ENCODE measurements at regions not wholly inside any gene's neighbourhood (a gene's known extent, or its start where the extent isn't known, plus 50 kb on each side); places are given as distances from the start of the nearest gene placed in this dataset.
"Not testable (repeated sequence)": the region's sequence is repeated elsewhere in the genome, so short reads cannot be mapped to it uniquely, and the experiment has no call there.

- no peak for DNase-seq (ENCODE audit: low spot score)
Observed at GRCh38 chr4:23106516-23106915, 413.8 kb downstream of the GBA3 start.

DNA sequence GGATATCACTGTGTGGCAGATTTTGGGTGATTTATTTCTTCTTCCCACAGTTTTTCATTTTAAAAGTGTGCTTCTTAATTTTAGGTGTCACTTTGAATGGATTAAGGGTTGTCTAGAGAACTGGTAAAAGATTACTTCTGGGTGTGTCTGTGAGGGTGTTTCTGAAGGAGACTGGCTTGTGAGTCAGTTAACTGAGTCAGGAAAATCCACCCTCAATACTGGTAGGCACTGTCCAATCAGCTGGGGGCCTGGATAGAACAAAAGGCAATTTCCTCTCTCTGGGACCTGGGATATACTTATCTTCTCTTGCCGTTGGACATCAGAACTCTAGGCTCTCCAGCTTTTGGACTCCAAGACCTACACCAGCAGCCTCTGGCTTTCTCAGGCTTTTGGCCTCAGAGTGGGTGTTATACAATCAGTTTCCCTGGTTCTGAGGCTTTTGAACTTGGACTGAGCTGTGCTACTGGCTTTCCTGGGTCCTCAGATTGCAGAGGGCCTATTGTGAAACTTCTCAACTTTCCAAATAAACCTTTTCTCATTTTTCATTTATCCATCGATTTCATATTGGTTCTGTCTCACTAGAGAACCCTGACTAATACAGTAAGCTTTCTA, 413.1 kb downstream of the GBA3 start:
- DNase-seq (ENCODE audit: low spot score) = no peak

- DNase-seq (ENCODE audit: low spot score) = no peak
Observed at GRCh38 chr4:23097251-23097650, 404.5 kb downstream of the GBA3 start.

DNA sequence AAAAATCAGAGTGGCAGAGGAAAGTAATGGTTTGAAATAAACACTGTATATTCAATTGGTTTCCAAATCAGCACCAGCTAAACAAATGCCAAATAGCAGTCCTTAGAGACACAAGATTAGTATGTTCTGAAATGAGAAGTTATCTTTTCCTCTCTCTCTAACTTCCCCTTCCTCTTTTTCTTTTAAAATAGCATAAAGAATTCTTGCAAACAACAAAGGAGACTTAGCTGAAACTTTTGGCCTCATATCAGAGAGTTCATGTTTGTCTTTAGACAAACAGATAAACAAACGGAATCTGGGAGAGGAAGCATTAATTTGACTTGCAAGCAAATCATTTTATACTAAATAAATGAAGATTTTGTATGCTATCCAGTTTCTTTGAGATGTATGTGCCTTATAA, 399.0 kb downstream of the GBA3 start:
- DNase-seq (ENCODE audit: low spot score) = no peak

- DNase-seq (ENCODE audit: low spot score) = no peak
Observed at GRCh38 chr4:23085249-23085568, 392.5 kb downstream of the GBA3 start.

DNA sequence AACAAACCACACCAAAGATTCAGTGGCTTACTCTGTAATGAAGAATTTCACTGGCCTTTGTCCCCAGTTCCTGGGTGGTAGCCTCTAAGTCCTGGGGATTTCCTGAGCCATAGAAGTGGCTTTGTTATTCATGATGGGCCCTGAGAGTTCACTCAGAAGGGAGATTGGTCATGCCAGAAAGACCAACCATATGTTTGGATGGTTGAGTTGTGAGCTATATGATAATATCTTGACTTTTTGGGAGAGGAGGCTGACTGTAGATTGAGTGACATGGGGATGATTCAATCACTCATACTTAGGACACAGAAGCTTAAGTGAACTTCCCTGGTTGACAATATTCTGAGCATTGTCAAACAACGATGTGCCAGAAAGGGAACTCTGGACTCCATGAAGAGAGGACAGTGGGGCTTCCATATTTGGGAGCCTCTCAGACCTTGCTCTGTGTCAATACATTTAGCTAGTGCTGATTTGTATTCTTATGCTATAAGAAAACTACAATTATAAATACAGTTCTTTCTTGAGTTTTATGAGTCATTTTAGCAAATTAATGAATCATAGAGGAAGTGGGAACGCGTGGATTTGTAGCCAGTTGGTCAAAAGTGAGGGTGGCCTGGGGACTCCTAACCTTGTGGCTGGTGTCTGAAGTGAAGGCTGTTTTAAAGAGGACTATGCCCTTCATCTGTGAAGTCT, 392.0 kb downstream of the GBA3 start:
- no peak for DNase-seq (ENCODE audit: low spot score)

DNA sequence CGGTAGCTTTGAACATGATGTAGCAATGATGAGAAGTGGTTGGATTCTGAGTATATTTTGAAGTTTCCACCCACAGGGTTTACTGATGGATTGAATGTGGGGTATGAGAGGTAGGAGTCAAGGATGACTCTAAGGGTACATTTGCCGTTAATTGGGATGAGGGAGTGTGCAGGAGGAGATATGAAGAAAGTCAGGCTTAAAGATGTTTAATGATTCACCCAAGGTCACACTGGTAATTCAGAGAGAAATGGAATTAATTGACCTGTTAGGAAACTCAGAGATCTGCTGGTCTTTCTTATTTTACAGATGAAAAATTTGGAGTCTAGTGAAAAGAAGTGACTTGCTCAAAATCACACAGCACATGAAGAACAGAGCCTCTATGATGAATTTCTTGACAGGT, 390.7 kb downstream of the GBA3 start:
- DNase-seq (ENCODE audit: low spot score) = no peak

GRCh38 chr4:23080171-23080570, 387.4 kb downstream of the GBA3 start:
- not testable (repeated sequence) for DNase-seq (ENCODE audit: low spot score)

GRCh38 chr4:23070848-23071570, 378.3 kb downstream of the GBA3 start:
- DNase-seq (ENCODE audit: low spot score) = no peak

DNA sequence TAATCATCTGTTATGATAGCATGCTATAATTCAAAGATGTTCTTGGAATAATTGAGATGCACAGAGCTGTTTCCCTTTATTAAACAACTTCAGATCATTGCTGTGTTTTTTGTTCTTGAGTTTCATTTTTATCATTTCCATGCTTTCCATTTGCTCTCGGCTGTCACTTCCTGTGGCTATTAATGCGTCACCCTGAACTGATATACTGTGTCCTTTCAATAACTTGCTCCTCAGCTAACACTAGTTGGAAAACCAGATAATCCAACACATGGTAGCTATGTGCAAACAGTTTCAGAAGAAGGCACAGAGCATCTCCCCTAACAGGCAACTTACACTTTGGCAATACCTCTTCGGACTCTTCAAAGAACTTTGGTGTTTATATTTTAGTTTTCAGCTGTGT, 376.0 kb downstream of the GBA3 start:
- no peak for DNase-seq (ENCODE audit: low spot score)

- no peak for DNase-seq (ENCODE audit: low spot score)
Observed at GRCh38 chr4:23068287-23068686, 375.6 kb downstream of the GBA3 start.

DNA sequence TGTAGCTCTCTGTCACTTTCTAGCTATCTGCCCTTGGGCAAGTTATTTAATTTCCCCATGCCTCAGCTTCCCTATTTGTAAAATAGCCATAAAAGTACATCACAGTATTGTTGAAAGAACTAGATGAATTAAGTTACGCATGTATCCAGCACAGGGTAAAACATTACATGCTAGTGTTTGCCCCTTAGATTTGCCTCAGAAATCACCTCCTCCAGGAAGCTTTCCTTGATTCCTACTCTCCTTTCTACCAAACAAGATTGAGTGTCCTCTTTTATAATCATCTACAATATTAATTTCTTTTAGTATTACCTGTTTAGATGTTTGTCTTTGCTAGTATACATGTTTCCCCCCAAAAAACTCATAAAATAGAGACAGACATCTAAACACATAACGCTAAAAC, 369.5 kb downstream of the GBA3 start:
- DNase-seq (ENCODE audit: low spot score) = no peak

- DNase-seq (ENCODE audit: low spot score) = no peak
Observed at GRCh38 chr4:23061431-23061830, 368.7 kb downstream of the GBA3 start.

DNA sequence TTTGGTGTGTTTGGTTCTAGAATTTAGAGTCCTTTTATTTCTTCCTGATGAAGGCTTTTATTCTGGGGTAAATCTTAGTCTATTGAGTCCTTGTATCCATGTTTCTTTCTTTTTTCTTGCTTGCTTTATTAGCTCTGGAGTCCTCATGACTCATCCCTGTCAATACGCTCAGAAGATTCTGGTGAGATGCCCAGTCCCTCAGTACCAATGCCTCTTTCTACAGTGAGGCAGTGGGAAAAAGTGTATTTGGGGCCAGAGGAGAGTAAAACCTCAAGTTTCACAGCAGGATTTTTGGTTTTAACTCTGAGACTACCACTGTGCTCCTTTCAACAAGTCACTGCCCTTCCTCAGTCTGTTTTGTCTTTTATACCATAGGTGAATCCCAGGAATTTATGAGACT, 368.0 kb downstream of the GBA3 start:
- DNase-seq (ENCODE audit: low spot score) = no peak

DNA sequence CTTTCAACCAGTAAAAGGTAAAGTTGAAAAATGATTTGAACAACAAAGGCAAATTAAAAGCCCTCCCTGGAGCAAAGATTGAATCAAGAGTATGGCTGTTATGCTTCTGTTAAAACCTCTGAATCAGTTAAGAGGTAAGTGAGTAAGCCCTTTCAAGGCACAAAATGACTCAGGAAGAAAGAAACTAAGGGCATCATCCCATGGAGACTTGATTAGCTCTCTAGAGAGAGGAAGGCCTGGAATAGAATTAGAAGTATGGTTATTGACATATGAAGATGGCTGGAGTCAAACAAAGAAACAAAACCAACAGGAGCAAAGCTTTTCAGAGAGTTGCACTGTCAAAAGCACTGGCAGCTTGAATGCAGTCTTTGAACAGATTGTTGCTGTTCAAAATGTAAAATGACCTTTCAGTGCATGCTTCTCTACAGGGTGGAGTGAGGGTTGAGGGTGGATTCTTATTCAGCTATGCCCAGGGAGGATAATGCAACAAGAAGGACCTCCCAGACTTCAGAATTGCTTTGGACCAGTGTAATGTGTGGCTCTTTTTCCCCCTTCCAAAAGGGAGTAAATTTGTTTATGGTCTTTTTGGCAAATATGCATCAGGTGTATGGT, 365.5 kb downstream of the GBA3 start:
- no peak for DNase-seq (ENCODE audit: low spot score)

- DNase-seq (ENCODE audit: low spot score) = no peak
Observed at GRCh38 chr4:23041501-23041900, 348.8 kb downstream of the GBA3 start.

- DNase-seq (ENCODE audit: low spot score) = no peak
Observed at GRCh38 chr4:23040539-23040938, 347.8 kb downstream of the GBA3 start.

GRCh38 chr4:23039818-23040217, 347.1 kb downstream of the GBA3 start:
- DNase-seq (ENCODE audit: low spot score) = no peak

DNA sequence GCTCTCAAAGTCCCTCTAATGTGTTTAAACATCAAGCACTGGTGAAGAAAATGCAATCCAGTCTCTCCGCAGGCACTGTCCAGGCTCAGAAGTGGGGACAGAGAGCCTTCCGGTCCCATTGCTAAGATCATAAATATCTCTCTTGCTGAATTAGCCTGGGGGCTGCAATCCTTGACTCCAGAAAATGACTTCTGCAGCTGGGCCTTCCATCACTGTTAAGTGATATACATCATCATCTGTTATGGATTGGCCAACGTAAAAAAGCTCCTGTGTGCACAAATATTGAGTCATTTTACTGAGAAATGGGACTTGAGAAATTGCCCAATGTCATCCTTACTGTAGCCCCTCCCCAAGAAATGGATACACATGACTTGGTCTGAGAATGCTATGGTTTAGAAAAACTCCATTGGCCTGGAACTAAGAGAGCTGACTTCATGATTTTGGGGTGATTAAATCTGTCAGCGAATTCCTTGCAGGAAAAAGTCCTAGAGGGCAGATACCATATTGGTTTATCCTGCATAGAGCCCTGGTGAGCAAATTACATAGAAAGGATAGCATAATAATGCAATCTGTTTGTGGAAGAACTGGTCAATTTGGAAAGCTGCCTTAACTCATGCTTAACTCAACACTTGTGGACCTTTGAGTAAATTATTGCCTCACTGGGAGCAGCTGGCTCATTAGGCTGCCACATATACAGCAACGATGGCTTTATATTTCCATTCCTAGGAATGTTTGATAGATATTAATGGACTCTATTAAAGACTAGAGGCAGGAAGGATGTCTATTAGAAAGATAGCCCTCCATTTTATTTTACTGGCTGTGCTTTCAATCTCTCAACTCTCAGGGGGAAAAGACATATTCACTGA, 346.1 kb downstream of the GBA3 start:
- no peak for DNase-seq (ENCODE audit: low spot score)

DNA sequence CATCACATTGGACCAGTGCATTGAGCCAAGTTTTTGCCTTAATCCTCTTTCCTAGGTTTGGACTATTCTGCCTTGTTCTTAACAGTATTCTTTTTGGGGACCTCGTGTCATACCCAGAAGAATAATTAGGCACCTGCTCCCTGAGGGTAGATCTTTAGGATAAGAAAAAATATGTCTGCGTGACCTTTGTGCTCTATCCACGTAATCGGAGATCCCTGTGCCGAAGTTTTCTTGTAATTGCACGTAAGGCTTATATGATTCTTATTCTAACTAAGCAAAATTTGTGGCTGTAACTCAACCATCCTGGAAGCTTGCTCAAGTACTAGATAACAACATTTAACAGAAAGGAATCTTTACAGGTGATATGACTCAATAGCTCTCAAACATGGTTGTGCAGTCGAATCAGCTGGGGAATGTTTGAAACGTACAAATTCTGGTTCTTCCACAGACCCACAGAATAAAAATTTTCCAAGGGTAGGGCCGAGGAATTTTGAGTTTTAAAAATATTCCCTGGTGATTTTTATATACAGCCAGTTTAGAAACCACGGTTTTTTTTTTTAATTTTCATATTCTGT, 344.3 kb downstream of the GBA3 start:
- DNase-seq (ENCODE audit: low spot score) = no peak

- no peak for DNase-seq (ENCODE audit: low spot score)
Observed at GRCh38 chr4:23036503-23036902, 343.8 kb downstream of the GBA3 start.

Data from SK-N-DZ (cell line).